ENCODE measurements at regions not wholly inside any gene's neighbourhood (a gene's known extent, or its start where the extent isn't known, plus 50 kb on each side); places are given as distances from the start of the nearest gene placed in this dataset.

- TF ChIP-seq CTCF (IDR thresholded peaks at IDR 0.05; ENCODE audit: poor library complexity, severe bottlenecking): no peak
- no peak for TF ChIP-seq RAD21 (conservative IDR thresholded peaks at IDR 0.05)
- TF ChIP-seq EZH2 (IDR thresholded peaks at IDR 0.05; ENCODE audit: borderline replicate concordance, insufficient read depth, low read length, poor library complexity, severe bottlenecking): no peak
- TF ChIP-seq TAF1 (IDR thresholded peaks at IDR 0.05; ENCODE audit: low read depth): no peak
- no peak for TF ChIP-seq POLR2AphosphoS5 (IDR thresholded peaks at IDR 0.05)
These were observed 195.5 kb upstream of the ATP6AP2 start for GRCh38 chrX:40385256-40385655.

All from neural cell (in vitro differentiated cells).